Limb (tissue), 2 donors: ENCODE measurements at regions not wholly inside any gene's neighbourhood (a gene's known extent, or its start where the extent isn't known, plus 50 kb on each side); places are given as distances from the start of the nearest gene placed in this dataset.
"Not testable (repeated sequence)": the region's sequence is repeated elsewhere in the genome, so short reads cannot be mapped to it uniquely, and the experiment has no call there.

Source experiments
- DNase-seq, 2 donors: peaks; one replicate each; pipeline ENCODE4 v3.0.0-alpha.2; 2016; ENCODE audit errors: extremely low spot score in 2 of 2

DNA sequence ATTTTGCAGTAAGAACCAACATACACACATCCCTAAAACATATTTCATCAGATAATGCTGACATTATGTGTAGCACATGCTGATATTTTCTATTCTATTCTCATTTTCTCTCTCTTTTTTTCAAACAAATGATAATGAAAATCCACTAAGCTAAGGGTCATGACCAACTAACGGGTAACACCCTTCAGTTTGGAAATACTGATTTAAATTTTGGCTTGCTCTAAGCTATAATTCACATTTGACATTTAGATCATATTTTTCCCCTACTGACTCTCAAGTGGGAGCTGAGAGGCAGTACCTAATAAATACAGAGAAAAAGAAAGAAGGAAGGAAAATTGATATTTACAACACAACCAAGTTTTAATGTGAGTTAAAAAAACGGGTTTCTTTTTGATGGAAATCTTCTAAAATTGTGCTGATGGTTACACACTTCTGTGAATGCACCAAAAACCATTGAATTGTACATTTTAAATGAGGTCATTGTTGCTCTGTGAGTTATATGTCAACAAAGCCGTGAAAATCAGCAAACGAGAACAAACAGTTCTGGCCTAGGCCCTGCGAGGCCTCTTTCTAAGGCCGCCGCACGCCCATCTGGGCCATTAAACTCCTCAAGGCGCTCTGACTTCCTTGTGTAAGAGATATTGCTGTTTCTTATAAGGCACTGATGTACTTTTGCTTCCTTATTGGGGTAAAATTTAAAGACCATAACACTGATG lies 124.2 kb downstream of the GALR1 start:
- DNase-seq, result peak in 1 of 2 donors; percentile 21

DNA sequence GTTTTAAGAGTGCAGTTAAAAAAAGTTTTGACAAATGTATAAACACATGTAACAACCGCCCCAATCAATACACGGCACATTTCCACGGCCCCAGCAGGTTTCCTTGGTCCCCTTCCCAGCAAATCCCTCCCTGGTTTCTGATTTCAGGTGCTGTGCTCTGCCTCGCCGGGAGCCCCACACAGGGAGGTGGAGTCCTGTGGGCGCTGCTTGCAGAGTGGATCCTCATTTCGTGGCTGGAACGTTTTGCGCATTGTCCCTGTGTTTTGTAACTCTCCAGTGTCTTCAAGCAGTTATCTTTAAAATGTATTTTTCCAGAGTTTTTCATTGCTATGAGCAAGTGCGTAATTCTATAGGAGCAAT lies 124.8 kb downstream of the GALR1 start:
- no peak for DNase-seq

DNA sequence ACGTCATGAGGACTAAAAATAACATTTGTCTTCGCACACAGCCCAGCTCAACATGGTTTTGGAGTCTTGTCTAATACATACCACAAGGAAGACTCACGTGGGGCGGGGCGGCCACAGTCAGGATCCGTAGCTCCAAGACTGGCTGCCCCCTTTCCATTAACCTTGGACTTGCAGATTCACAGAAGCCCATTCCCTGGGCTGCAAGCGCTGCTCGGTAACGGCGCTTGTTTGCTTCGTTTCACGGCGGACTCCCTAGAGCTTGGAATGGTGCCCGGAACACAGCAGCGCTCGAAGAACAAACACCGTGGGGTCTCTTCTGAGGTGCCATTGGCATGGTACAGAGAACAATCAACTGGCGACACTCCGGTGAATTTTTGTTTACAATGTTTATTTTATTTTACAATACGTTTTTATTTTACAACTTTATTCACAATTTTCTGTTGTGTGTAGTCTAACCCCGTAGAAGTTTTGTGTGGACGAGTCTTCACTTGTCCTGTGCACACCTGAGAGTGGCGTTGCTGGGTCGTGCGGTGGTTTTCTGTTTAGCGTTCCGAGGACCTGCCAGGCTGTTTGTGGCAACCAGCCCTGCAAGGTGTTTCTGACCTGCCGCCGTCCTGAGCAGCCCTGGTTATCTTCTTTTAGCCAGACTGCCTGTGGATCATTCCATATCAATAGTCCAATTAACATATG lies 126.5 kb downstream of the GALR1 start:
- no peak for DNase-seq

DNA sequence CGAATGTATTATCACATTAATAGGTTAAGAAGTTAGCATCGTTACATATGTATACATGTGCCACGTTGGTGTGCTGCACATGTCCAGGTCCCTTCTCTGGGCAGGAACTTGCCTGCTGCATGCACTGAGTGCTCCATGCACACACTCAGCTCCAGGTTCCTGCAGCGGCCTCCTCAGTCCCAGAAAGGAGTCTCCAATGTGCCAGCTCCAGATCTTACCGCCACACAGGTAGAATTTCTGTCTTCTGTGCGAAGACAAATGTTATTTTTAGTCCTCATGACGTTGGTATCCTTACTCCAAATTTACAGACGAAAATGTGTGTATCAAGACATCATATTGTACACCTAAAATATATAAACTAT lies 127.1 kb downstream of the GALR1 start:
- no peak for DNase-seq

DNA sequence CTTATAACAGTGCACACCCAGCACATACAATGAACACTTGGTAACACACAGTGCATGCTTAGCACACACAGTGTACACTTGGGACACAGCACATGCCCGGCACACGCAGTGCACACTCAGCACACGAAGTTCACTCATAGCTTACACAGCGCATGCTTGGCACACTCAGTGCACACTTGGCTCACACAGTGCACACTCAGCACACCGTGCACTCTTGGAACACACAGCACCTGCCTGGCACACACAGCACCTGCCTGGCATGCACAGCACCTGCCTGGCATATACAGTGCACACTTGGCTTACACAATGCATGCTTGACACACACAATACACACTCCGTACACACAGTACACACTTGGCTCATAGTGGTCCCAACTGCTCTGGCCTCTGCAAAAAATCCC lies 128.2 kb downstream of the GALR1 start:
- DNase-seq, result no peak

DNA sequence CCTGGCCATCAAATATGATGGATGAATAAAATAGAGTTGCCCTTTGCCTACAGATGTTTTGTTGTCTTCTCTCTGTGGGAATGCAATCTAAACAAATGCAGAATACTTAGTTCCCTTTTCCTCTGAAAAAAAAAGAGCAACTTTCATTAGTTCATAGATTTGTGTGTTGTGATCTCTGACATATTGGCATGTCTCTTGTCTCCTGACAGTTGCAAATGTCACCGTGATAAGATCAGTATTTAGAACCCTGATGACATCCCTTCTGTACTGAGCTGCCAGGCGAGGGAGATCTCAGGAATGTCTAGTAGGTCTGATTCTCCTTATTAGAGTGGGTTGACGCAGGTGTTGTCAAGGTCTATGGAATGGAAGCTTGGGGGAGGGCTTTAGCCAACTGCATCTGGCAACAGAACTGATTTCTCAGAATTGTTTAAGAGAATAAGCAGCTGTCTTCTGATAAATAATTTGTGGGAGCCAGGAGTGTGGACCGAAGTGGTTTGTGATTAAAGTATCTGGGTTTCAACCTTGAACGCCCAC lies 130.4 kb downstream of the GALR1 start:
- no peak for DNase-seq

DNA sequence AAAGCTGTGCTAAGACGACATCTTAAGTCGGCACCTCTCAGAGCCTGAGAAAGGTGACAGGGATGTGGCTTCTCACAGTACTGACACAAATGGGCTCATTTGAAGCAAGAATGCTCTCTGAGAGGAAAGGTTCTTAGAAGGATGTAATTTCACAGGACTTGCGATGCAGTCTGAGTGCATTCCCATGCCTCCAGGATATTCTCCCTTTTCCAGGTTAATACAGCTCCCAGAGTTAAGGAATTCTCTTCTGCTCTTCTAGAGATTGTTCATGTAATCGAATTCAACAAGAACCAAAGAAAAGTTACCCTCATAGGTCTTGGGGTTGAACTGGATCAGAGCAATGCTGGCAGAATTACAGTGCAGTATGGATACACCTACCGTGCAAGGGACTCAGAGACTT lies 131.0 kb downstream of the GALR1 start:
- DNase-seq, result no peak

DNA sequence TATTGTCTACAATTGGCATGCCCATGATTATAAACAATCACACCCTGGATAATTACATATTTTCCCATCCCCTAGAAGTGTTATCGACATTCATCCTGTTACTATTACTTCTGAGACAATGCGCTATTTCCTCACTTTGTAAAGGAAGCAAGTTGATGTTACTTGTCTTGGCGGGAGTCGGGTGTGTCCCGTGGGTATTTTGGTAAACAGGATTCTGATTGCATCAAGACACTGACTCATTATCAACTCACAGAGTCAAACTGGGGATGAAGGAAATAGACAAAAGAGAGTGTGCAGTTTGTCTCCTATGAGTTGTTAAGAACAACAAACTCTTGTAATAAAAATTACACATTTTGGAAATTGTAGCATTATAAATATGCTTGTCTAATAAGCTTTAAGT lies 142.7 kb downstream of the GALR1 start:
- no peak for DNase-seq

DNA sequence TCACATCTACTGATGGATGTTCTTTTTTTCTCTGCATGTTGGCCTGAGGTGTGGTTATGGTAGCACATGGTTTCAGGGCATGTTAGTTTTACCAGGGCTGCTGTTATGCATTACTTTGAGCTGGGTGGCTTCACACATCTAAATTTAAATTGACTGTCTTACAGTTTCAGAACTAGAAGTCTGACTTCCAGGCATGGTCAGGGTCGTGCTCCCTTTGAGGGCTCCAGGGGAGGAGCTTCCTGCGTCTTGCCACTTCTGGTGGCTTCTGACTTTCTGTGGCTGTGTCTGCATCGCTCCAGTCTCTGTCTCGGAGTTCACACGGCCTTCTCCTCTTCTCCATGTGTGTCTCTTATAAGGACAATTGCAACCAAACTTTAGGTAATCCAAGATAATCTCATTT lies 143.9 kb downstream of the GALR1 start:
- DNase-seq, result no peak

DNA sequence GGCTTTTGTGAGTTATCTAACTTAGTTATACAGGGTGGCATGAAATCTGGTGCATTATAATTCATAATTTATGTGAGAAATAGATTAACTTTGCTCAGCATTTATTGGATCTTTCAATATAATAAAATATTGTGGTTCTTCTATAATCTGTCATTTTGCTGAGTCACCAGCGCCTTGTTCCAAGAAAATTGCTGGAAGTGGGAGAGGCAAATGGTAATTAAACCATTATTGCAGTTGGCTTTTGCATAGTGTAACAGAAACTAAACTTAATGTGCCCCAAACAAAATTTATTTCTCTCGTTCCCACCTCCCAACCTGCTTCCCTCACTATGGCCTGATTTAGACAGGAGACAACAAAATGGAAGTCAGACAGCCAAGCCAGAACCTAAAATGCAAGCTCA lies 146.3 kb downstream of the GALR1 start:
- DNase-seq, result no peak

DNA sequence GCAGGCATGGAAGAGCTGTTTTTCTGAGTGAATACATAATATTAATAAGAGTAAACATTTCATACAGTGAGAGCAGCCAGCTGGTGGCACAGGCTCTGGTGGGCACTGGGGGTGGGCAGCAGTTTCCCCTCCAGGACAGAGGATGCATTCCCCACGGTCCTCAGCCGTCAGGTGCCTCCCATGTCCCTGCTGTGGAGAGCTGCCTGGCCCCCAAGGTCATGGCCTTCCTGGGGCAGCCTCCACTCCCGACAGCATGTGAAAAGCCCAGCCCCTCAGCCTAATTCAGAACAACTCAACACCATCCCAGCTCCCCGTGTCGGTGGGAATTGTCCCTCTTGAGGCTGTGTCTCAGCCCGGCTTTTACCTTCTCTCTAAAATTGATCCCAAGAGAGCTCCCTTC lies 147.4 kb downstream of the GALR1 start:
- no peak for DNase-seq

DNA sequence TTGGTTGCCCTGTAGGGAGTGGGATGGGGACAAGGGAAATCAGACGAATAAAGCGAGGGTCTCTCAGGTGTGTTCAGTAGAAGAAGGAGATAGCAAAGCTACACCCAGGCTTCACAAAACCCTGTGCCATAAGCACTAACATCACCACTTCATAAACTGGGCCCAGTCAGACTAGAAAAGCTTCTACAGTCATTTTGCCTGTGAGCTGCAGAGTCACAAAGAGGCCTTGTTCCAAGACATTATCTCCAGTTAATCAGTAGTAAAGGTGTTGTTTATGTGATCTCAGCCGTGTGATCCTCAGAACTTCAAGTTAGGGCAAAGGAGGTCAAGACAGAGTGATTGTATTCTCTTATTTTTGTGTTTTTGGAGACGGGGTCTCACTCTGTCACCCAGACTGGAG lies 148.0 kb downstream of the GALR1 start:
- no peak for DNase-seq

DNA sequence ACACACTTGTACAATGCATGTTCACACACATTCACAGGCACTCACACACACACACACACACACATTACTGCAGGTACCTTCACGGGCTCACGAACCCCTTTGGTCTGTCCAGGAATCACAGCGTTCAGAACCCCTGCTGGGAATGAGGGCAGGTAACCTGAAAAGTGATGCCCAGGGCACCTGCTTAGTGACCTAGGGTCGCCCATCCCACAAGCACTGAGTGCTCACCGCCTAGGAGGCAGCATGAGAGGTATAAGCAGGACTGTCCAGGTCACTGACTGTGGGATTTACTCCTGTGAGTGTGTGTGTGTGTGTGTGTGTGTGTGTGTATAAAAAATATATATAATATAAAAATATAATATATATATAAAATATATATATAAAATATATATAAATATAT lies 150.9 kb downstream of the GALR1 start:
- no peak for DNase-seq

DNA sequence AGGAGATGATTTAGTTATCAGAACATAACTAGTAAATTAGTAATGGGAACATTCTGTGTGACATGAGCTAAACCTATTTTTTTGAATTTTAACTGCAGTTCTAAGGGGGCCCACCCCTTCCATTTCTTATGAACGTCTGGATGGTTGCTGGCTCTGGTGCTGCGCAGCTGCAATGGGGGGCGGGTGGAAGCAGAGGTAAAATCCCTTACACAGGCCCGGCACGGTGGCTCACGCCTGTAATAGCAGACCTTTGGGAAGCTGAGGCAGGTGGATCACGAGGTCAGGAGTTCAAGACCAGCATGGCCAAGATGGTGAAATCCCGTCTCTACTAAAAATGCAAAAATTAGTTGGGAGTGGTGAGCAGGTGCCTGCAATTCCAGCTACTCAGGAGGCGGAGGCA lies 151.5 kb downstream of the GALR1 start:
- DNase-seq, result no peak

DNA sequence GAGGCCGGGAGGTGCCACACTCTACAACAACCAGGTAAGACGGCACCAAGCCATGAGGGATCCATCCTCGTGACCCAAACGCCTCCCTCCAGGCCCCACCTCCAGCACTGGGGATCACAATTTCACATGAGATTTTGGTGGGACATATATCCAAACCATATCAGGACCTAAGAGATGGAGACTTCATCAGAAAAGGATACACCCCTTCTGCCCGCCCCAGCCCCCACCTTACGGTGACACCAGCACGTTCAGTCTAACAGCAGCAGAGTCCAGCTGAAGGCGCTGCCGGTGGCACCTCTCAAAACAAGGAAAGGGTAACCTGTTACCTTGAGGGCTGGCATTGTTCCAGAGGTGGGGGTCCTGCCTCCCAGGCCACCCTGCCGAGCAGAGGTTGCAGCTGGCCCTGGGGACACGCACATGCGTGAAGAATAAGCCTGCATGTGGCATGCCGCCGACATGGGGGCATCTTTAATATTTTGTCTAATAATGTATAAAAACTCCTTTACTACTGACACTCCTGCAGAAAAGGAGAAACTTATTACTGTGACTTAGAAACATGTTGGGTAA lies 154.4 kb downstream of the GALR1 start:
- DNase-seq, result no peak

DNA sequence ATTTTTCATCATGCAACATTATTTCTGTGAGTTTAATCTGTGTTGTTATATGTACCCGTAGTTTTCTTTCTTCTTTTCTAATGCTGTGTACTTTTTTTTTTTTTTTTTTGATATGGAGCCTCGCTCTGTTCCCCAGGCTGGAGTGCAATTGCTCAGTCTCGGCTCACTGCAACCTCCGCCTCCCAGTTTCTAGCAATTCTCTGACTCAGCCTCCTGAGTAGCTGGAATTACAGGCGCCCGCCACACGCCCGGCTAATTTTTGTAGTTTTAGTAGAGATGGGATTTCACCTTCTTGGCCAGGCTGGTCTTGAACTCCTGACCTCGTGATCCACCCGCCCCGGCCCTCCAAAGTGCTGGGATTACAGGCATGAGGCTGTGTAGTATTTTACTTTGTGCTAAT lies 155.4 kb downstream of the GALR1 start:
- DNase-seq, result no peak

DNA sequence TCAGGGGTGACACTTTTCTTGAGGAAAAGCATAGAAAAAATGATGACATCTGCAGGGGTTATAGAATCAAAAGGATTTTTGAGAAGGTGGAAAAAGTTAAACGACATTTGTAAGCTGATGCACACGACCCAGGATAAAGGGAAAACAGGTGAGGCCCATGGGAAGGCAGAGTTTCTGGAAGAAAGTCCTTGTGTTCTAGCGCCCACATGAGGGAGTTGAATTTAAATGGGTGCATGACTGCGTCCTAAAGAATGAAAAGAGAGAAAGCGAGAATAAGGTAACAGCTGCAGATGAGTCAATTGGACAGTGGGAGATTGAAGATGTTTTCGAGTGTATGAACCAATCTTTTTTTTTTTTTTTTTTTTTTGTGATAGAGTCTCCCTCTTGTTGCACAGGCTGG lies 158.1 kb downstream of the GALR1 start:
- DNase-seq, result no peak

DNA sequence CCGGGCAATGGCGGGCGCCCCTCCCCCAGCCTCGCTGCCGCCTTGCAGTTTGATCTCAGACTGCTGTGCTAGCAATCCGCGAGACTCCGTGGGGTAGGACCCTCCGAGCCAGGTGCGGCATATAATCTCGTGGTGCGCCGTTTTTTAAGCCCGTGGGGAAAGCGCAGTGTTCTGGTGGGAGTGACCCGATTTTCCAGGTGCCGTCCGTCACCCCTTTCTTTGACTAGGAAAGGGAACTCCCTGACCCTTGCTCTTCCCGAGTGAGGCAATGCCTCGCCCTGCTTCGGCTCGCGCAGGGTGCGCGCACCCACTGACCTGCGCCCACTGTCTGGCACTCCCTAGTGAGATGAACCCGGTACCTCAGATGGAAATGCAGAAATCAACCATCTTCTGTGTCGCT lies 171.9 kb downstream of the GALR1 start:
- DNase-seq, result not testable (repeated sequence)

DNA sequence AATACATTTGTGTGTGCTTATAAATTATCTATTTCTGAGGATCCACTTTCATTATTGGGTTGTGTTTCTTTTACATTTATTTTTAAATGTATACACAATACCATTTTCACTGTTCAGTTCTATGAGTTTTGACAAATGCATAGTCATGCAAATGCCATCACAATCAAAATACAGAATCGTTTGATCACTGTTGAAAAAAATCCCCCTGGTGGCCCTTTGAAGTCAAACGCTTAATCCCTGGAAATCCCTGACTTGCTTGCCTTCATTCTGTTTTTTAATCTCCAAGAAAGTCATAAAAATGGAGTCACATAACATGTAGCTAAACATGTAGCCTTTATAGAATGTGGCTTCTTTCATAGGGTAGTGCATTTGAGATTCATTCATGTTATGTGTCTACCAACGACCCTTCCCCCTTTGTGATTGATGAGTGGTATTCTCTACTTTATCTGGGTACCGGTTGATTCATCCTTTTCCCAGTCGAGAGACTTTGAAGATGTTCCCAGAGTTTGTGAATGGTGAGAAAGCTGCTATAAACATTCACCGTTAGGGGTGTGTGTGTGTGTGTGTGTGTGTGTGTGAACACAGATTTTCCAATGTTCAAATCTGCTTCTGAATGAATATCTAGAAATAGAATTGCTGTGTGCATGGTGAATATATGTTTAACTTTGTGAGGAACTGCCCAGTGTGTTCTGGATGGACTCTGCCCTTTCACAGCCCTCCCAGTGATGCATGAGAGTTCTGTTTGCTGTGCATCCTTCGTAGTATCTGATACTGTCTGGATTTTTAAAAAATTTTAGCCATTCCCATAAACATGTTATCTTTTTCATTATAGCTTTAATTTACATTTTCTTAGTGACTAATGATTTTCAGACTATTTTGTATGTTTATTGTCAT lies 173.6 kb downstream of the GALR1 start:
- no peak for DNase-seq

DNA sequence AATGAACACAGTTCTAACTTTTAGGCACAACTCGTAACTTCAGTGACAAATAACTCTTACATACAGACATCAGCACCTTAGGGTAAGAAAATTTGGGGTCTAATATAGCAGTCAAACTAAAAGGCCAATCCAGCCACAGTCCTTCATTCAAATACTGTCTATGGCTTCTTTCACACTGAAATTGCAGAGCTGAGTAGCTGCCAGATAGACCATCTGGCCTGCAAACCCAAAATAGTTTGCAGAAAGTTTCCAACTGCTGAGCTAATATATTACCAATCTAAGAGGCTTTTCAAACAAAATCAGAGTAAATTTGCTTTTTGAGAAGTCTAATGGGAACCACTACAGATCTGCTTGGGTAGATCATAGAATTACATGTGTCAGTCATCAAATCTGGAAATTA lies 183.4 kb downstream of the GALR1 start:
- peak in 1 of 2 donors; percentile 23 for DNase-seq

DNA sequence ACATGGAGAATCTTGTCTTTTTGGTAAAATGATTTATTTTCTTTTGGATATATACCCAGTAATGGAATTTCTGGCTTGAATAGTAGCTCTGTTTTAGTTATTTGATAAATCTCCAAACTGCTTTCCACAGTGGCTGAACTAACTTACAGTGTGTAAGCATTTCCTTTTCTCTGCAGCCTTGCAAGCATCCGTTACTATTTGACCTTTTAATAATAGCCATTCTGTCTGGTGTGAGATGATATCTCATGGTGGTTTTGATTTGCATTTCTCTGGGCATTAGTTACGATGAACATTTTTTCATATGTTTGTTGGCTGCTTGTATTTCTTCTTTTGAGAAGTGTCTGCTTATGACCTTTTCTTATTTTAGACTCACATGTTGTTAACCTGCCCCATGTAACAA lies 190.2 kb downstream of the GALR1 start:
- DNase-seq, result no peak

DNA sequence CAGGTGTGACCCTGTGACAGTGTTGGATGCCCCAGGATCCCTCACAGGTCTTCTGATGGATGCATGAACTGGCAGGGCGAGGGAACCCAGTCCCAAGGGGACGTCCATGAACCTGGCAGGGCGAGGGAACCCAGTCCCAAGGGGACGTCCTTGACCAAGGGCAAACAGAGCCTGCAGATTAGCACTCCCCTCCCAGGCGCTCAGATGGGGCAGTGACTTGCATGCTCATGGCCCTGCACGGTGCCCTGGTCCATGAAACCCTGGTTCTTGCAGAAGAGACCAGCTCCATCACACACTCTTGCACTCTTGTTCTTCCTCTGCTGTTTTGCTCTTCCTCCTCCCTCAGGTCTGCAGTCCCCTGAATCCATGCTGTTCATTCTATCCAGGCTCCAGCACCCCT lies 192.7 kb downstream of the GALR1 start:
- DNase-seq, result no peak
